Endothelial cell of umbilical vein (primary cell): ENCODE measurements at regions not wholly inside any gene's neighbourhood (a gene's known extent, or its start where the extent isn't known, plus 50 kb on each side); places are given as distances from the start of the nearest gene placed in this dataset.

Source experiments
- CTCF ChIP-seq, 2 donors: IDR thresholded peaks; 1 replicate in 1 of 2; 2 replicates in 1 of 2; pipeline ENCODE4 v1.5.1; 2011; ENCODE audit warnings: low read length in 2 of 2, mild to moderate bottlenecking in 2 of 2, moderate library complexity in 2 of 2, control low read depth in 1 of 2, inconsistent platforms in 1 of 2, low read depth in 1 of 2; ENCODE audit not compliant: insufficient read depth in 1 of 2; ENCODE audit errors: extremely low read depth in 1 of 2
- EZH2 ChIP-seq: IDR thresholded peaks from 2 replicates; pipeline ENCODE4 v1.6.1; 2012; ENCODE audit warnings: borderline replicate concordance, low read depth, mild to moderate bottlenecking, moderate library complexity, low read length, inconsistent platforms; ENCODE audit not compliant: severe bottlenecking
- POLR2A ChIP-seq: IDR thresholded peaks from 2 replicates; pipeline ENCODE4 v1.6.1; 2012; ENCODE audit warnings: low read depth, mild to moderate bottlenecking, control low read depth, low read length
- TF ChIP-seq, protein P1 (sequence below): IDR thresholded peaks from 2 replicates; pipeline ENCODE4 v1.6.1; 2011; ENCODE audit not compliant: insufficient read depth, insufficient read length

GRCh38 chr3:26920646-26921478 is 298.3 kb downstream of the LRRC3B start:
- no peak for TF ChIP-seq CTCF (IDR thresholded peaks at IDR 0.05; ENCODE audit: extremely low read depth in 1 of 2, insufficient read depth in 1 of 2, low read depth in 1 of 2, low read length in 2 of 2)
- TF ChIP-seq, protein P1, sequence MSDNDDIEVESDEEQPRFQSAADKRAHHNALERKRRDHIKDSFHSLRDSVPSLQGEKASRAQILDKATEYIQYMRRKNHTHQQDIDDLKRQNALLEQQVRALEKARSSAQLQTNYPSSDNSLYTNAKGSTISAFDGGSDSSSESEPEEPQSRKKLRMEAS, result no peak
- TF ChIP-seq POLR2A, result no peak
- no peak for TF ChIP-seq EZH2
